NCI-H82 (cell line): ENCODE measurements at regions not wholly inside any gene's neighbourhood (a gene's known extent, or its start where the extent isn't known, plus 50 kb on each side); places are given as distances from the start of the nearest gene placed in this dataset.

Experiments
- DNase-seq: peaks from one replicate; lab custom pipeline; 2025; lab: John Stamatoyannopoulos, UW

- no peak for DNase-seq
Measured at GRCh38 chr11:72525466-72525865, 91.1 kb upstream of the CLPB start.

DNA sequence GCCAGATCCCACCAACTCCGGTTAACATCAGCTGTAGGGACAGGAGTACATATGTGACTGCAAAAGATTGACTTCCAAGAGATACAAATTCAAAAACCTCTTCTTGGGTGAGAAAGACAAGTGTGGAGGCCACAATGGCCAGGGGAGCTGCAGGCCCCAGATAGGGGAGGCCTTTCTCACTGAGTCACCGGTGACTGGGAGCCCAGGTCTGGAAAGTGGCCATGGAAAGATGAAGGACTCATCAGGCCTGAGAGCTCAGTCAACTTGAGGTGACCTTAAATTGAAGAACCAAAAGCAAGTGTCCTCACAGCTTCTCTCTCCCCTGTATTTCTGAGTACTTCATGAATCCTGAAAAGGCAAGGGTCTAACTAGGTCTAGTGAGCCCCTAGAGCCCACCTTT is 90.4 kb upstream of the CLPB start:
- DNase-seq: no peak

GRCh38 chr11:72523991-72524390 is 89.7 kb upstream of the CLPB start:
- no peak for DNase-seq

DNA sequence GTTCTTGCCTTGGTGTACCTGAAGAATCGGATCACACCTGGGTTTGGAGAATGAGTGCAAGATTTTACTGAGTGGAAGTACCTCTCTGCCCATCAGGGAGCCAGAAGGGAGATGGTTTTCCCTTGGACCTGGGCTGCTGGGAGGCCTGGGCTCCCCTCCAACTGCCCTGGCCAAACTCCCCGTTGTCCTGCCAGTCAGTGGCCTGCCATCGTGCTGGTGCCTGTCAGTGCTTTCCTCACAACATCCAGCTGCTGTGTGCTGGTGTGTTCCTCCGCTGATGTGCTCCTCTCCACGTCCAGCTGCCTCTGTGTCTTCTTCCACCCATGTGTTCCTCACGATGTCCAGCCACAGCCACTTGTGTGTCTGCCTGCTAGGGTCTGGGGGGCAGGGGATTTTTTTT is 87.9 kb upstream of the CLPB start:
- DNase-seq: no peak

DNA sequence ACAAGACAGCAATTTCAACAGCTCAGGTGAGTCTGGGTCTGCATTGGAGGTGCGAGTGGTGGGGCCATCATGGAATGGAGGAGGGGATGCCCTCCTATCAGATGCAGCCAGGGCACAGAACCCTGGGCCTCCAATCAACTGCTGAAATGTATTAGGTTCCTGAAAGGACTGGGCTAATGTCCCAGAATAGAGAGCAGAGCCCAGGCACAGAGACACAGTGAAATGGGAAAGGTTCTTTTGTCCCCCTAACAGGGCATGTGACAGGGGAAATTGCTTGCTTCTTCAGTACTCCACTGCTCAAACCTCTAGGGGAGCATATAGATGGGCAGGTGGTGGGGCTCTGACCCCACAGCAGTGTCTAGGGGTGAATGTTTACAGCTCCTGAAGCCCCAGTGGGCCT is 87.3 kb upstream of the CLPB start:
- DNase-seq: no peak

DNA sequence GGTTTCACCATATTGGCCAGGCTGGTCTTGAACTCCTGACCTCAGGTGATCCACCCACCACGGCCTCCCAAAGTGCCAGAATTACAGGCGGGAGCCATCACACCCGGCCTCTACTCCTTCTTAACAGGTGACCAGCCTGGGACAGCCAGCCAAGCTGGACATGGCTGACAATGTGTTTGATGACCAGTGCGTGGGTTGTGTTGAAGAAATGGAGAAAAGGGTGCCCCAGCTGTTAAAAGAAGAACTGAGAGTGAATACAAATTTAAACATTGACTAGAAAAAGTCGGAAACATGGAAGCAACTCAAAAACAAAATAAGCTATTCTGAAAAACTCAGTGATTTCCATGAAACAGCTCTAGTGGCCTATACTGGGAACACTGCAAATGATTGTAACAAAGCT is 86.5 kb upstream of the CLPB start:
- DNase-seq: no peak

DNA sequence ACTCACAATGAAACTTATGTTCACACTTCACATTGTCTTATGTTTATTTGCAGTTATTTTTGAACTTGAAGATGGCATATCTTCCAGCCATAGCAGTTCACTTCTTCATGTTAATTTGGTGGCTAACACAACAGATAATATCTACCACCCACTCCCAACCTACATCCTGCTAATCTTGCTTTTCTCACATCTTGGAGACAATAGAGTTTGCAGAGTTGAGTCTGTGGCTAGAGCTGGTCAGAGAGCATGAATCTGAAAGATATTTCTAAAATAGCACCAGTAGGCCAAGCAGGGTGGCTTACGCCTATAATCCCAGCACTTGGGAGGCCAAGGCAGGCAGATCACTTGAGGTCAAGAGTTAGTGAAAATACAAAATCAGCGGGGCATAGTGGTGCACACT is 85.6 kb upstream of the CLPB start:
- DNase-seq: peak; percentile 34

GRCh38 chr11:72519220-72519881 is 85.0 kb upstream of the CLPB start:
- DNase-seq: peak; percentile 81

- no peak for DNase-seq
Measured at GRCh38 chr11:72514331-72514730, 80.0 kb upstream of the CLPB start.

DNA sequence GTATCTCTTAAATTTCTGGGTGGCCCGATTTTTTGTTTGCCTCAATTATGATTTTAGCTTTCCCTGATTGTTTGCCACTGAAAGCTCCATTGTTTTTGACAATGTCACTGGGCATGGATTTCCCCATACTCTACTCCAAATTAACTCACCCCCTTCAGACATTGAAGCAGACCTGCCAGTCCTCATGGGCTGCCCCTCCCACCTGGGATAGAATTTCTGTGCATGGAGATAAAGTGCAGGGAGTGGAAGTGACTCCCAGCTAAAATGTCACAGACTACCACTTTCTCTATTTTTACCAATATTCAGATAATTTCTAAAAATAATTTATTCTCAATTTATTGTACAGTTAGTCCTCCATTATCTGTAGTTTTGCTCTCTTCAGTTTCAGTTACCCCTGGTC is 79.1 kb upstream of the CLPB start:
- DNase-seq: no peak

GRCh38 chr11:72512956-72513355 is 78.6 kb upstream of the CLPB start:
- no peak for DNase-seq

DNA sequence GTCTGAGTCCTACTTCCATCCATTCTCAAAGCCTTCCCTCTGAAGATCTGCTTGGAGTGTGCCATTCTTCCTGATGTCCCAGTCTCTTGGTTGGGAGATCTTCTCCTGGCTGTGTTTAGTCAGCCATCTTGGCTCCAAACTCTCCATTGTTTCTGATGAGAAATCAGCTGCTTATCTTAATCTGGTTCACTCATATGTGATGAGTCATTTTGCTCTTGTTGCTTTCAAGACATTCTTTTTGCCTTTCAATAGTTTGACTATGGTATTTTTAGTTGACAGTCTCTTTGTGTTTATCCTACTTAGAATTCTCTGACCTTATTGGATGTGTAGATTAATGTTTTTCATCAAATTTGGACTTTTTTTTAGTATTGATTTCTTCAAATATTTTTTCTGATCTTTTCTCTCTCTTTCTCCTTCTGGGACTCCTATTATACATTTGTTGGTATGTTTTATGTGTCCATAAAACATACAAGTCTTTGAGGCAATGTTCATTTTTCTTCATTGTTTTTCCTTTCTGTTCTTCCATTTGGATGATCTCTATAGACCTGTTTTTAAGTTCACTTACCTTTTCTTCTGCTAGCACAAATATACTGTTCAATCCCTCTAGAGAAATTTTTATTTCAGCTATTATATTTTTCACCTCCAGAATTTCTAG is 77.2 kb upstream of the CLPB start:
- DNase-seq: no peak

GRCh38 chr11:72507050-72507449 is 72.7 kb upstream of the CLPB start:
- no peak for DNase-seq

- DNase-seq: peak; percentile 93
Measured at GRCh38 chr11:72497731-72498130, 63.4 kb upstream of the CLPB start.

DNA sequence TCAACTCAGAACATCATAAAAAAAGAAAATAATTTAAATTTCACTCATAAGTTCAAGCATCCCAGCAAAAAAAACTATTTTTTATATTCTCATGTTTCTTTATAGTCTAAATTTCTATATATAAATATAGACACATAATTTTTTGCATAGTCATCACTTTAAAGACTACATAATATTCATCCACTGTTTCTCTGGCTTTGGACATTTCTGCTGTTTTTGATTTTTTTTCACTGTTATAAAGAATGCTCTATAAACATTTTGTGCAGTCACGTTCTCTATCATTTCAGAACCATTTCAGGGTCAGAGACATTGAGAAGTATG is 59.7 kb upstream of the CLPB start:
- DNase-seq: no peak

DNA sequence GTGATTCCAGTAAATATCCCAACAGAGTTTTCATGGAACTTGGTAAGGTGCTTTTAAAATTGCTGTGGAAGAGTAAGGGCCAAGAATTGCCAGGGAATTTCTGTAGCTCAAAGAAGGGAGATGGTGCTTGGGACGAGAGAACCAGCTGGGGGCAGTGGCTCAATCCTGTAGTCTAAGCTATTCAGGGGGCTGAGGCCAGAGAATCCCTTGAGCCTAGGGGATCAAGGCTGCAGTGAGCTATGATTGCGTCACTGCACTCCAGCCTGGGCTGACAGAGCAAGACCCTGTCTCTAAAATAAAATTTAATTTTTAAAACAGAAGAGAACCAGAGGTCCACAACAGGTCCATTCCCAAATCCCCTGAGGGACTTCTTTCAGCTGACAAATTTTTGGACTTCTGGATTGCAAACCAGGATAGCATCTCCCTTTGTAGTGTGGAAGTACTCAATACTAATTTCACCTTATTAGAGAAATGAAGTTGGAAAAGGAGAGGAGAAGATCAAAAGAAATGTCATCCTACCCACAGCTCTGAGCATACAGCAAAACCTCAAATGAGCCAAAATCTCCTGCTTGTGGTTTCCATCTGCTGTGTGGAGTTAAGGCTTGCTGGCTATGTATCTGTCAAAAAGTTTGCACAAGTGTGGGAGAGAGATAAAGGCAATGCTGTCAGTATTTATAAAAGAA is 59.2 kb upstream of the CLPB start:
- peak; percentile 60 for DNase-seq

GRCh38 chr11:72491001-72491400 is 56.7 kb upstream of the CLPB start:
- DNase-seq: no peak
